ENCODE measurements at regions not wholly inside any gene's neighbourhood (a gene's known extent, or its start where the extent isn't known, plus 50 kb on each side); places are given as distances from the start of the nearest gene placed in this dataset.

GRCh38 chrX:17919896-17920446, 58.9 kb upstream of the RAI2 start:
- no peak for DNase-seq

DNA sequence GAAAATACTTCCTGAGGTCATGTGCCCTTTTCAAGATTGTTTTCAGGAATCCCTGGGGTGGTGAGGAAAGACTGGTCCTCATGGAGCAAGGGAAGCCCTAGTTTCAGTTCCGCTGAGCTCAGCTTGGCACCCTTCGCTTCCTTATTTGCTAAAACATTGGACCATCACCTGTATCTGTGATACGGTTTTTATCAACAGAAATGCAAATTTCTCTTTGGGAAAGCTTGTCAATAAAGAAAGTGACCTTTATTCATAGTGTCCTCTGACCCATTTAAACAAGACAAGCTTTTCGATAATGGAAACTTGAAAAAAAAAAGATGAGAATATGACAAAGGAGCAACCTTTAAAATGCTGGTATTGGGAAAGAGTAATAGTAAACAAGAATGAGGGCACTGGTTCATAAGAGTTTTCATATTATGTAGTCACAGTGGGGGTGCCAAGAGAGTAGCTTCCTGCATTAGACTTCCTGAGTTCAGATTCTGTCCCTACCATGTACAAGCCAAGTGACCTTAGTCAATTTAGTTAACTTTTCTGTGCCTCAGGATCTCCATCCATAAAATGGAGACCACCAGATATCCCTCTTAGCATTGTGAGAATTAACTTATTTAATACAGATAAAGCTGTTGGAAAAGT, 57.0 kb upstream of the RAI2 start:
- DNase-seq, result no peak

- DNase-seq, result no peak
Observed at GRCh38 chrX:17913801-17914200, 52.7 kb upstream of the RAI2 start.

All from Kasumi-1 (cell line).